Gastrocnemius medialis (tissue), 4 donors: ENCODE measurements at regions not wholly inside any gene's neighbourhood (a gene's known extent, or its start where the extent isn't known, plus 50 kb on each side); places are given as distances from the start of the nearest gene placed in this dataset.

Experiments
- POLR2A ChIP-seq, 2 donors: fragments of 450-650 bp; IDR thresholded peaks; one replicate each; pipeline ENCODE4 v1.6.1; 2017; ENCODE audit warnings: antibody characterized with exemption in 2 of 2, mild to moderate bottlenecking in 2 of 2, moderate library complexity in 2 of 2
- TF ChIP-seq, protein P1 (sequence below), 5 experiments: fragments of 450-650 bp in 3 of 5; fragments of 200-600 bp in 2 of 5; sonication (generic) in 2 of 5; IDR thresholded peaks in 4 of 5; conservative IDR thresholded peaks in 1 of 5; 1 replicate in 4 of 5; 2 replicates in 1 of 5; pipeline ENCODE4 v1.5.1; 2016 to 2019; ENCODE audit warnings: antibody characterized with exemption in 5 of 5, mild to moderate bottlenecking in 3 of 5, moderate library complexity in 3 of 5

GRCh38 chr18:42289526-42289925 lies 334.5 kb downstream of the PIK3C3 start:
- TF ChIP-seq POLR2A (IDR thresholded peaks at IDR 0.05) = no peak
- TF ChIP-seq, protein P1, sequence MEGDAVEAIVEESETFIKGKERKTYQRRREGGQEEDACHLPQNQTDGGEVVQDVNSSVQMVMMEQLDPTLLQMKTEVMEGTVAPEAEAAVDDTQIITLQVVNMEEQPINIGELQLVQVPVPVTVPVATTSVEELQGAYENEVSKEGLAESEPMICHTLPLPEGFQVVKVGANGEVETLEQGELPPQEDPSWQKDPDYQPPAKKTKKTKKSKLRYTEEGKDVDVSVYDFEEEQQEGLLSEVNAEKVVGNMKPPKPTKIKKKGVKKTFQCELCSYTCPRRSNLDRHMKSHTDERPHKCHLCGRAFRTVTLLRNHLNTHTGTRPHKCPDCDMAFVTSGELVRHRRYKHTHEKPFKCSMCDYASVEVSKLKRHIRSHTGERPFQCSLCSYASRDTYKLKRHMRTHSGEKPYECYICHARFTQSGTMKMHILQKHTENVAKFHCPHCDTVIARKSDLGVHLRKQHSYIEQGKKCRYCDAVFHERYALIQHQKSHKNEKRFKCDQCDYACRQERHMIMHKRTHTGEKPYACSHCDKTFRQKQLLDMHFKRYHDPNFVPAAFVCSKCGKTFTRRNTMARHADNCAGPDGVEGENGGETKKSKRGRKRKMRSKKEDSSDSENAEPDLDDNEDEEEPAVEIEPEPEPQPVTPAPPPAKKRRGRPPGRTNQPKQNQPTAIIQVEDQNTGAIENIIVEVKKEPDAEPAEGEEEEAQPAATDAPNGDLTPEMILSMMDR (IDR thresholded peaks at IDR 0.05 in 4 of 5, conservative IDR thresholded peaks at IDR 0.05 in 1 of 5) = no peak
